GM12878 (cell line): ENCODE measurements at regions not wholly inside any gene's neighbourhood (a gene's known extent, or its start where the extent isn't known, plus 50 kb on each side); places are given as distances from the start of the nearest gene placed in this dataset.

Experiments used
- ATAC-seq: fragments of 200-7000 bp; cut with Tn5 transposase; 3 replicates; pipeline ENCODE4 v1.9.1; 2020; ENCODE audit warnings: mild to moderate bottlenecking, moderate library complexity
- BruUV-seq: library from RNA; stranded (reverse); fragments of 400-500 nt; replicated peaks from 2 replicates; lab custom pipeline; 2021; lab: Mats Ljungman, UMichigan
- CTCF ChIA-PET: fragments of 300-600 bp; sonication (Branson Sonifier 250); formaldehyde crosslinking; extraction: SDS; loops from one replicate; lab custom pipeline; 2021; ENCODE audit warnings: inconsistent platforms; lab: Yijun Ruan, JAX
- POLR2A ChIA-PET: fragments of 350-600 bp; formaldehyde crosslinking; extraction: SDS; loops from one replicate; lab custom pipeline; 2021; ENCODE audit warnings: inconsistent platforms; lab: Charles Lee
- RAD21 ChIA-PET: fragments of 300-600 bp; sonication (Branson Sonifier 250); formaldehyde crosslinking; loops from one replicate; lab custom pipeline; 2023; ENCODE audit warnings: antibody characterized with exemption; ENCODE audit not compliant: unreplicated experiment; lab: Charles Lee
- SMC1A ChIA-PET: fragments of 300-600 bp; sonication (Branson Sonifier 250); formaldehyde crosslinking; loops from one replicate; lab custom pipeline; 2023; ENCODE audit not compliant: unreplicated experiment, uncharacterized antibody; lab: Charles Lee
- DNase-seq: peaks from one replicate; pipeline ENCODE4 v3.0.0-alpha.2; 2011; ENCODE audit warnings: low read depth, low spot score
- FAIRE-seq: peaks from 3 replicates; lab custom pipeline; 2011; peaks lifted over from hg19 to GRCh38; lab: Jason Lieb, UNC
- H2AFZ ChIP-seq: 2 replicates; pipeline ENCODE4 v1.6.0; 2011; ENCODE audit warnings: low read depth, low read length, control low read depth; ENCODE audit not compliant: control insufficient read depth
- H3K27ac ChIP-seq: 2 replicates; pipeline ENCODE4 v1.5.1; 2011; ENCODE audit warnings: control low read depth; ENCODE audit not compliant: control insufficient read depth, insufficient read depth
- H3K27me3 ChIP-seq, 2 experiments: replicated peaks in 1 of 2; 2 replicates each; pipeline versions ENCODE4 v1.6.0 to v1.6.1; 2011; ENCODE audit warnings: low read length in 1 of 2; ENCODE audit not compliant: control insufficient read depth in 2 of 2, insufficient read depth in 2 of 2
- H3K36me3 ChIP-seq, 2 experiments: 2 replicates each; pipeline ENCODE4 v1.5.1; 2011; ENCODE audit warnings: low read length in 1 of 2; ENCODE audit not compliant: control insufficient read depth in 2 of 2, insufficient read depth in 2 of 2
- H3K4me1 ChIP-seq: 2 replicates; pipeline ENCODE4 v1.6.1; 2011; ENCODE audit warnings: mild to moderate bottlenecking, low read length, moderate library complexity, mixed read lengths; ENCODE audit not compliant: control insufficient read depth, insufficient read depth
- H3K4me2 ChIP-seq: 2 replicates; pipeline ENCODE4 v1.6.0; 2011; ENCODE audit warnings: control low read depth; ENCODE audit not compliant: control insufficient read depth, insufficient read depth
- H3K4me3 ChIP-seq: fragments of 200-600 bp; sonication (generic); 2 replicates; pipeline ENCODE4 v1.5.1; 2016
- H3K79me2 ChIP-seq: 2 replicates; pipeline ENCODE4 v1.6.0; 2011; ENCODE audit warnings: low read length; ENCODE audit not compliant: control insufficient read depth, insufficient read depth
- H3K9ac ChIP-seq: 2 replicates; pipeline ENCODE4 v1.8.0; 2011; ENCODE audit warnings: low read length, control low read depth, mixed read lengths; ENCODE audit not compliant: control insufficient read depth, insufficient read depth
- H3K9me3 ChIP-seq: replicated peaks from 3 replicates; pipeline ENCODE4 v1.5.1; 2011; ENCODE audit warnings: mild to moderate bottlenecking, low read length; ENCODE audit not compliant: control insufficient read depth, insufficient read depth
- H4K20me1 ChIP-seq: 2 replicates; pipeline ENCODE4 v1.6.0; 2011; ENCODE audit not compliant: control insufficient read depth, insufficient read depth
- CBX5 ChIP-seq: sonication (generic); IDR thresholded peaks from 2 replicates; pipeline ENCODE4 v1.6.1; 2016; ENCODE audit warnings: low read depth, moderate library complexity, mild to moderate bottlenecking, inconsistent platforms
- CHD2 ChIP-seq: IDR thresholded peaks from 2 replicates; pipeline ENCODE4 v1.6.1; 2011; ENCODE audit warnings: low read depth, low read length, improper control_type of control experiment, borderline replicate concordance
- EZH2 ChIP-seq: IDR thresholded peaks from 2 replicates; pipeline ENCODE4 v1.6.1; 2012; ENCODE audit warnings: low read depth, mild to moderate bottlenecking, control low read depth, inconsistent platforms, low read length, borderline replicate concordance; ENCODE audit not compliant: control insufficient read depth
- PAX8 ChIP-seq: fragments of 450-650 bp; IDR thresholded peaks from 2 replicates; pipeline ENCODE4 v1.6.1; 2017; ENCODE audit warnings: mild to moderate bottlenecking, moderate library complexity
- PML ChIP-seq: IDR thresholded peaks from 2 replicates; pipeline ENCODE4 v1.6.1; 2012; ENCODE audit warnings: low read length, inconsistent platforms
- RCOR1 ChIP-seq: conservative IDR thresholded peaks from 2 replicates; pipeline ENCODE4 v1.6.1; 2012; ENCODE audit warnings: low read depth, low read length, improper control_type of control experiment
- SRF ChIP-seq, 2 experiments: IDR thresholded peaks; 2 replicates each; pipeline ENCODE4 v1.6.1; 2011; ENCODE audit warnings: low read depth in 2 of 2, low read length in 2 of 2, mild to moderate bottlenecking in 1 of 2, moderate library complexity in 1 of 2
- ZSCAN29 ChIP-seq: fragments of 450-650 bp; IDR thresholded peaks from 2 replicates; pipeline ENCODE4 v1.6.1; 2017; ENCODE audit warnings: mild to moderate bottlenecking, moderate library complexity
- ZZZ3 ChIP-seq: IDR thresholded peaks from 2 replicates; pipeline ENCODE4 v1.6.1; 2011; ENCODE audit warnings: low read depth; ENCODE audit not compliant: control insufficient read depth, insufficient read length
- WGBS: methylation state at CpG from one replicate; pipeline ENCODE4 v1.1.6; 2016; ENCODE audit warnings: low lambda C conversion rate; ENCODE audit not compliant: insufficient replicate concordance, insufficient coverage; ENCODE audit errors: missing lambda C conversion rate; 5-methylcytosine and 5-hydroxymethylcytosine counted together
- in situ Hi-C: fragments of 300-500 bp; cut with MboI; formaldehyde crosslinking; loops from 9 replicates; pipeline ENCODE4 v1.14.3; 2018; ENCODE audit warnings: mixed read lengths
- intact Hi-C: fragments of 100-400 bp; cut with micrococcal nuclease; formaldehyde crosslinking; loops from one replicate; pipeline ENCODE4 v1.14.2; 2022; ENCODE audit not compliant: unreplicated experiment
- TF ChIP-seq, protein P1 (sequence below): IDR thresholded peaks from 2 replicates; pipeline ENCODE4 v1.6.1; 2011; ENCODE audit warnings: low read depth, low read length, improper control_type of control experiment, borderline replicate concordance

DNA sequence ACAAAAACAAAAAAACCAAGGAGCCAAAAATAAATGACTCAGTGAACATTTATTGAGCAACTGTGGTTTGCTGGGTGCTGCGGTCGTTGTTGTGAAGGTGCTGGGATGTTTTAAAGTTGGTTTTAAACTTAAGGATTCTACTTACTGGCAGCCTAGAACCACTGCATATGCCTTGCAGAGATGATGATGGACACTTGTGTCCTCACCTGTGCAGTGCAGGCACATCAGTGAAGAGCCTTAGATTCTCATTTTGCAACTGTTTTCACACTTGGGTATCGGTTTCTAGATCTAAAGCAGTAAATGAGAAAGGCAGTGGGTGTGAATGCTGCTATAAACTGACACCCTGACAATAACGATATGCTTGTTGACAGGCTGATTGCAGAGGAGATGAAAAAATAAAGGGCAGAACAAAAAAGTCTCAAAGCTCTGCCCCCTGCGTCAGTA is 68.8 kb downstream of the UTRN start (continued):
- TF ChIP-seq CHD2 (peak; percentile 59; the same call in 1 of the 2 replicates), ZSCAN29 (no peak)

DNA sequence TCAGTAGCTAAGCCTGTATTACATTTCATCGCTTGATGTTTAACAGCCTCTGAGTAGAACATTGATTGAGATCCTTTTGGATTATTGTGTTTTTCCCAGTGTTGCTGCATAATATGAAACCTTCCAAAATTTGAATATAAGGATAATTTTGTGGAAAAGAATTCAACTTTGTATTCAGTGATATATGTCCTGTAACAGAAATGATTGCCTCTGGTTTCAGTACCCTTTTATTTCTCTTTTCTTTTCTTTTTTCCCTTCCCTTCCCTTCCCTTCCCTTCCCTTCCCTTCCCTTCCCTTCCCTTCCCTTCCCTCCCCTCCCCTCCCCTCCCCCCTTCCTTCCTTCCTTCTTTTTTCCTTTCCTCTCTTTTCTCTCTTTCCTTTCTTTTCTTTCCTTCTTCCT is 74.6 kb downstream of the UTRN start:
- in situ Hi-C loops = no loop called here
- TF ChIP-seq ZZZ3 = no peak
- TF ChIP-seq SRF (IDR thresholded peaks at IDR 0.05; ENCODE audit: low read depth in 2 of 2, low read length in 2 of 2) = no peak
- TF ChIP-seq, protein P1, sequence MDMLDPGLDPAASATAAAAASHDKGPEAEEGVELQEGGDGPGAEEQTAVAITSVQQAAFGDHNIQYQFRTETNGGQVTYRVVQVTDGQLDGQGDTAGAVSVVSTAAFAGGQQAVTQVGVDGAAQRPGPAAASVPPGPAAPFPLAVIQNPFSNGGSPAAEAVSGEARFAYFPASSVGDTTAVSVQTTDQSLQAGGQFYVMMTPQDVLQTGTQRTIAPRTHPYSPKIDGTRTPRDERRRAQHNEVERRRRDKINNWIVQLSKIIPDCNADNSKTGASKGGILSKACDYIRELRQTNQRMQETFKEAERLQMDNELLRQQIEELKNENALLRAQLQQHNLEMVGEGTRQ = no peak
- no peak for TF ChIP-seq EZH2
- no peak for TF ChIP-seq RCOR1
- TF ChIP-seq PML = no peak
- no peak for TF ChIP-seq PAX8
- no peak for TF ChIP-seq CBX5
- H3K4me3 ChIP-seq = no peak overlapping the region
- RAD21 ChIA-PET = no interaction called here
- CTCF ChIA-PET = no interaction called here
- no peak overlapping the region for H3K27ac ChIP-seq
- H3K4me1 ChIP-seq = peaks cover 9% of the 10 kb centered on the region
- ATAC-seq (no peak), FAIRE-seq (no peak), DNase-seq (no peak)
- intact Hi-C loops = no loop called here
- H3K79me2 ChIP-seq = peaks cover 32% of the 10 kb centered on the region
- no peak overlapping the region for H3K4me2 ChIP-seq
- SMC1A ChIA-PET = no interaction called here
- H3K27me3 ChIP-seq = no peaks in the 10 kb centered on the region
- H4K20me1 ChIP-seq = 0 out of 2 replicates have a peak, but pooled peaks cover 3% of the 10 kb centered on the region
- WGBS = 90% methylated on average over 1 of the region's 1 CpG
- POLR2A ChIA-PET = interaction anchor here (0.6 kb wide), 3 partner anchors 23 to 149 kb away, joined by 4 to 5 read pairs (median 5); no protein-coding TSS in a partner anchor
- no peaks in the 10 kb centered on the region for H3K9me3 ChIP-seq
- H2AFZ ChIP-seq = no peak overlapping the region
- no TSS peak for BruUV-seq
- H3K9ac ChIP-seq = no peak overlapping the region
- H3K36me3 ChIP-seq = no peaks in the 10 kb centered on the region
